ENCODE measurements at regions not wholly inside any gene's neighbourhood (a gene's known extent, or its start where the extent isn't known, plus 50 kb on each side); places are given as distances from the start of the nearest gene placed in this dataset.

DNA sequence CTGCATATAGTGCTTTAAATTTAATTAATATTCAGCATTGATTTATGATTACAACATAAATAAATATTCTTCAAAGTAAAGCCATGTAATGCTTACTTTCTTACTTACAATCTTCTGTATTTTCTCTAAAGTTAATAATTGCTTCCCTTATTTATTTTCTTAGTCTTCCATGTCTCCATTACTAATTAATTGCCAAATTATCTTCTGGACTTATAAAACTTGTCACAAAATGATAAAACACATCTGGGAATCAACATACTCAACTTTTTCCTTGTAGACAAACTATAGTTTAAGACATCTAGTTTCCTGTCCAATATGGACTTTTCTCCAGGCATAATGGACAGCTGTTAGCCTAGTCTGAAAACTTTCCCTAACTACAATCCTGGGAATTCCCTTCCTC is 466.6 kb downstream of the FLRT2 start:
- TF ChIP-seq, protein P1, sequence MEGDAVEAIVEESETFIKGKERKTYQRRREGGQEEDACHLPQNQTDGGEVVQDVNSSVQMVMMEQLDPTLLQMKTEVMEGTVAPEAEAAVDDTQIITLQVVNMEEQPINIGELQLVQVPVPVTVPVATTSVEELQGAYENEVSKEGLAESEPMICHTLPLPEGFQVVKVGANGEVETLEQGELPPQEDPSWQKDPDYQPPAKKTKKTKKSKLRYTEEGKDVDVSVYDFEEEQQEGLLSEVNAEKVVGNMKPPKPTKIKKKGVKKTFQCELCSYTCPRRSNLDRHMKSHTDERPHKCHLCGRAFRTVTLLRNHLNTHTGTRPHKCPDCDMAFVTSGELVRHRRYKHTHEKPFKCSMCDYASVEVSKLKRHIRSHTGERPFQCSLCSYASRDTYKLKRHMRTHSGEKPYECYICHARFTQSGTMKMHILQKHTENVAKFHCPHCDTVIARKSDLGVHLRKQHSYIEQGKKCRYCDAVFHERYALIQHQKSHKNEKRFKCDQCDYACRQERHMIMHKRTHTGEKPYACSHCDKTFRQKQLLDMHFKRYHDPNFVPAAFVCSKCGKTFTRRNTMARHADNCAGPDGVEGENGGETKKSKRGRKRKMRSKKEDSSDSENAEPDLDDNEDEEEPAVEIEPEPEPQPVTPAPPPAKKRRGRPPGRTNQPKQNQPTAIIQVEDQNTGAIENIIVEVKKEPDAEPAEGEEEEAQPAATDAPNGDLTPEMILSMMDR (IDR thresholded peaks at IDR 0.05) = no peak
- no peak for TF ChIP-seq POLR2A (IDR thresholded peaks at IDR 0.05)

Measured in esophagus squamous epithelium (tissue), 4 donors.